ENCODE measurements at regions not wholly inside any gene's neighbourhood (a gene's known extent, or its start where the extent isn't known, plus 50 kb on each side); places are given as distances from the start of the nearest gene placed in this dataset.

- H3K36me3 Mint-ChIP-seq: no peaks in the 10 kb centered on the region
- no peaks in the 10 kb centered on the region for H3K27me3 Mint-ChIP-seq (ENCODE audit: low read depth)
- no peaks in the 10 kb centered on the region for H3K4me1 Mint-ChIP-seq
- no peak overlapping the region for H3K4me3 Mint-ChIP-seq
- H3K9me3 Mint-ChIP-seq: no peaks in the 10 kb centered on the region
- no peak overlapping the region for H3K27ac Mint-ChIP-seq
- no peak for DNase-seq (ENCODE audit: low spot score in 2 of 2, unreplicated experiment in 2 of 2)
- no peak for TF ChIP-seq CTCF (IDR thresholded peaks at IDR 0.05; ENCODE audit: unreplicated experiment)
Measured at GRCh38 chr1:239931341-239931740, 160.3 kb upstream of the FMN2 start.

- TF ChIP-seq CTCF (IDR thresholded peaks at IDR 0.05; ENCODE audit: unreplicated experiment): no peak
- Mint-ChIP-seq H3K9me3 (peaks cover 35% of the 10 kb centered on the region), H3K4me1 (no peaks in the 10 kb centered on the region), H3K27me3 (ENCODE audit: low read depth) (no peaks in the 10 kb centered on the region), H3K36me3 (peaks cover 4% of the 10 kb centered on the region), H3K27ac (no peak overlapping the region), H3K4me3 (no peak overlapping the region)
- DNase-seq (ENCODE audit: low spot score in 2 of 2, unreplicated experiment in 2 of 2): no peak
Measured at GRCh38 chr1:239939602-239940001, 152.1 kb upstream of the FMN2 start.

DNA sequence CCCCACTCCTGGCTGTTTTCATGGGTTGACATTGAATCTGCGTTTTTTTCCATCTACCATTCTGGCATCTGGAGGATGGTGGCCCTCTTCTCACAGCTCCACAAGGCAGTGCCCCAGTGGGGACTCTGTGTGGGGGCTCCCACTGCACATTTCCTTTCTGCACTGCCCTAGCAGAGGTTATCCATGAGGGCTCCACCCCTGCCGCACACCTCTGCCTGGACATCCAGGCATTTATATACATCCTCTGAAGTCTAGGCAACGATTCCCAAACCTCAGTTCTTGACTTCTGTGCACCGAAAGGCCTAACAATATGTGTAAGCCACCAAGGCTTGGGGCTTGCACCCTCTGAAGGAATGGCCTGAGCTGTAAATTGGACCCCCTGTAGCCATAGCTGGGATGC lies 147.9 kb upstream of the FMN2 start:
- TF ChIP-seq CTCF (IDR thresholded peaks at IDR 0.05; ENCODE audit: unreplicated experiment): no peak
- Mint-ChIP-seq H3K4me3 (no peak overlapping the region), H3K4me1 (no peaks in the 10 kb centered on the region), H3K27me3 (ENCODE audit: low read depth) (peaks cover 2% of the 10 kb centered on the region), H3K9me3 (peaks cover 29% of the 10 kb centered on the region), H3K27ac (no peak overlapping the region), H3K36me3 (peaks cover 6% of the 10 kb centered on the region)
- DNase-seq (ENCODE audit: low spot score in 2 of 2, unreplicated experiment in 2 of 2): no peak

- no peak overlapping the region for H3K27ac Mint-ChIP-seq
- peaks cover 29% of the 10 kb centered on the region for H3K9me3 Mint-ChIP-seq
- H3K4me3 Mint-ChIP-seq: no peak overlapping the region
- no peaks in the 10 kb centered on the region for H3K4me1 Mint-ChIP-seq
- no peak for DNase-seq (ENCODE audit: low spot score in 2 of 2, unreplicated experiment in 2 of 2)
- TF ChIP-seq CTCF (IDR thresholded peaks at IDR 0.05; ENCODE audit: unreplicated experiment): no peak
- H3K27me3 Mint-ChIP-seq (ENCODE audit: low read depth): peaks cover 2% of the 10 kb centered on the region
- peaks cover 6% of the 10 kb centered on the region for H3K36me3 Mint-ChIP-seq
Measured at GRCh38 chr1:239944666-239945065, 147.0 kb upstream of the FMN2 start.

- H3K4me1 Mint-ChIP-seq: no peaks in the 10 kb centered on the region
- H3K4me3 Mint-ChIP-seq: no peak overlapping the region
- peaks cover 2% of the 10 kb centered on the region for H3K27me3 Mint-ChIP-seq (ENCODE audit: low read depth)
- TF ChIP-seq CTCF (IDR thresholded peaks at IDR 0.05; ENCODE audit: unreplicated experiment): no peak
- no peak overlapping the region for H3K27ac Mint-ChIP-seq
- no peak for DNase-seq (ENCODE audit: low spot score in 2 of 2, unreplicated experiment in 2 of 2)
- H3K36me3 Mint-ChIP-seq: peaks cover 6% of the 10 kb centered on the region
- H3K9me3 Mint-ChIP-seq: peaks cover 12% of the 10 kb centered on the region
Measured at GRCh38 chr1:239947801-239948200, 143.9 kb upstream of the FMN2 start.

GRCh38 chr1:239951511-239952140 lies 140.1 kb upstream of the FMN2 start:
- H3K4me3 Mint-ChIP-seq: no peak overlapping the region
- H3K4me1 Mint-ChIP-seq: no peaks in the 10 kb centered on the region
- peaks cover 7% of the 10 kb centered on the region for H3K27me3 Mint-ChIP-seq (ENCODE audit: low read depth)
- peak; percentile 40 to 64 for DNase-seq (ENCODE audit: low spot score in 2 of 2, unreplicated experiment in 2 of 2)
- no peaks in the 10 kb centered on the region for H3K36me3 Mint-ChIP-seq
- peak; percentile 65 for TF ChIP-seq CTCF (IDR thresholded peaks at IDR 0.05; ENCODE audit: unreplicated experiment)
- H3K27ac Mint-ChIP-seq: no peak overlapping the region
- no peaks in the 10 kb centered on the region for H3K9me3 Mint-ChIP-seq

Measured in mesothelial cell of epicardium (in vitro differentiated cells).